ENCODE measurements at regions not wholly inside any gene's neighbourhood (a gene's known extent, or its start where the extent isn't known, plus 50 kb on each side); places are given as distances from the start of the nearest gene placed in this dataset.

- DNase-seq, result no peak
These were observed 444.1 kb upstream of the TLE4 start for GRCh38 chr9:79127661-79128060.

DNA sequence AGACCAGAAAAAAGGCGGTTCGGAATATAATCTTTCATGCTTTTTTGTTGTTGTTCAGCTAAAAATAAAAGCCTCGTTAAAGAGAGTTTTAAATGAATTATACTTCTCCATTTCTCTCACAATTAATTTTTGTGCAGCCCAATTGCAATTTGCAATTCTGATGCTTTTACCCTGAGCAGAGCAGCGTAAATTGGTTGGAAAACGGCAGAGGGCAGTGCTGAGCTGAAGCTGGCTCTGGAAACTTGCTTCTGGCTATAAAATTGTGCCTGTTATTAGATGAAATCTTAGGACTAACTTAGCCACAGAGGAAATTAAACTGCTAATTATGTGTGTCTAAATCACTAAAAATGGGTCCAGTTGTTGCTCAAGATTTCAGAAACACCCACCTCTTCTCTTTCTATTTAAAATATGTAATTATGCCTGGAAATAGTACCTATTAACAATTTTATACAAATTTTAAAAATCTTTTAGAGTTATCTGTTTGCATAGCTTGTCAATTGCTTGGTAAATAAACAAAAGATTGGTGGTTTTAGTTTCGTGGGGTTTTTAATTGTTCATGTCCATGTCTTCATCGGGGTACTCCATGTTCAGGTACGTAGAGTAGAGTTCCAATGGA is 441.8 kb upstream of the TLE4 start:
- DNase-seq, result no peak

DNA sequence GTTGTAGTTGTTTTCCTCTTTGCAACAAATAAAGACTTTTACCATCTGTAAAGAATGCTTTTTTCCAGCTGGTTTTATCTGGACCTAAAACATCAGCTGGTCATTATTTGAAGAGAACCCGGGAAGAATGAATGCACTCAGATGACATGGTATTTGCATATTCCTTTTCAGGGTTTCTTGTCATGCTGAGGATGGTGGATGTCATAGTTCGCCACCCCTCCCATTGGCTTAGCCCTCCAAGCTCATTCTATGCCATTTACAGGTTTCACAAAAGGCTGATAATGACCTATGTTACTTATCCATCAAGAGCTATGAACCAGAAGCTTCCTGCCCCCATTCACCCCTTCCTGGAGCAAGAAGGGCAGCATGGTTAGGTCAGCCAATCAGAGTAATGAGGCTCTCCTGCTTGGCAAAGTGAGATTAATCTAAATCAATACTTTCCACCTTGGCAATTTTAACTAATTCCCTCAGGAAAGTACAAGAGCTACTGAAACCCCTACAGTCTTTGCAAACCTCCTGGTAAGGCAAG is 440.5 kb upstream of the TLE4 start:
- DNase-seq, result no peak

GRCh38 chr9:79131824-79132377 is 439.9 kb upstream of the TLE4 start:
- no peak for DNase-seq

- DNase-seq, result no peak
These were observed 437.1 kb upstream of the TLE4 start for GRCh38 chr9:79134654-79135053.

GRCh38 chr9:79135681-79136415 is 435.9 kb upstream of the TLE4 start:
- DNase-seq, result no peak

DNA sequence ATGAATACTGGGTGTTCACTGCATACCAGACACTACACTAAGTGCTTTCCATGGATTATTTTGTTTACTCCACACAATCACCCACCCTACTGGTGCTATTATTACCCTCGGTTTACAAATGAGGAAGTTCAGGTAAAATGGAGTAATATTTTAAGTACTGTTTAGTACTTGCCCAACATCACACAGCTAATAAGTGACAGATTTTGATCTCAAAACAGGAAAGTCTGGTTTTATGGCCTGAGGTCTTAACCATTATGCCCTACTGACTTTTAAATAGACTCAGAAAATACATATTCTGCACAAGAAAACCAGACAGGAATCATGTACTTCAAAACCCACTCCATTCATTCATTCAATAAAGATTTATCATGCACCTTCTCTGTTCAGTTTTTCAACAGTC is 431.0 kb upstream of the TLE4 start:
- DNase-seq, result no peak

GRCh38 chr9:79143211-79143610 is 428.6 kb upstream of the TLE4 start:
- no peak for DNase-seq

DNA sequence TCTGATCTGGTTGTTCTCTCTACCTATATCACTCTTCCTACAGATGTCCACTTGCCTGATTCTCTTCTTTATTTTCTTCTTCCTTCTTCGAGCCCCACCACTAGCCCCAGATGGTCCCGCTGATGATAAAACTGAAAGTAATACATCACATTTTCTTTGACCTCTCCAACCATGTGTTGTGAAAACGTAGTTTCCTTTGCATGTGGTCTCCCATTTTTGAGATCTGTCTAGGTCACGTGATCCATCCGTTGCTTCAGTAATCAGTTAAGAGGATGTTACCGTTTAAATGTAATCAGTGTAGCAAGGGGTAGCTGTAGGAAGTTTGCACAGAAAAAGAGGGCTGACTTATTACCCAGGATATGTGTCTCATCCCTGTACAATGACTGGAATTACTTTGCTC is 426.3 kb upstream of the TLE4 start:
- no peak for DNase-seq

- no peak for DNase-seq
These were observed 422.2 kb upstream of the TLE4 start for GRCh38 chr9:79149585-79149984.

DNA sequence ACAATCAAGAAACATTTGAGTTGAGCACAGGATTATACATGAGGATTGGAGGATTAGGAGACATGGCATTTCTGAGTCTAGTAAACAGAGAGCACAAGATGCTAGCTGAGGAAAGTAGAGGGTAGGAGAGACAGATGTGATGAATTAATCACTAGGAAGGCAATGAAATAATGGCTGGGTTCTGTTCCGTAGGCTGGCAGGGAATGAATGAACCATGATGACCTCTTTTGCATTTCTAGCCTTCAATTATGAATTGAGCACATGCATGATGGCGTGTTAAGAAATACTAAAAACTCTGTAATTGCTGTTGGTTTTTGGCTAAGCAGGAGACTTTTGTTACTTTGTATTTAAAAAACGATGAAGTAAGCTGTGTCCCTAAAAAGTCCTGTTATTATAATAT is 420.0 kb upstream of the TLE4 start:
- DNase-seq, result no peak

DNA sequence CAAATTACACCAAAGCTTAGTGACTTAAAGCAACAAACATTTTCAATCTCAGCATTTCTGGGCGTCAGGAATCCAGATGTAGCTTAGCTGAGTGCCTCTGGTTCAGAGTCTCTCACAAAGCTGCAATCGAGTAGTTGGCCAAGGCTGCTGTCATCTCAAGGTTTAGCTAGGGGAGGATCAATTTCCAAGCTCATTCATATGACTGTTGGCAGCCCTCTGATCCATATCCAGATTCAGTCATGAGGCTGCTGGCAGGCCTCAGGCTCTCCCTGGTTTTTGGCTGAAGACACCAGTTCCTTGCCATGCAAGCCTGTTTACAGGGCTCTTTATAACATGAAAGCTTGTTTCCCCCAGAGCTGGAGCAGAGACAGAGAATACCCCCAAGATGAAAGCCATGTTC is 419.5 kb upstream of the TLE4 start:
- DNase-seq, result no peak

DNA sequence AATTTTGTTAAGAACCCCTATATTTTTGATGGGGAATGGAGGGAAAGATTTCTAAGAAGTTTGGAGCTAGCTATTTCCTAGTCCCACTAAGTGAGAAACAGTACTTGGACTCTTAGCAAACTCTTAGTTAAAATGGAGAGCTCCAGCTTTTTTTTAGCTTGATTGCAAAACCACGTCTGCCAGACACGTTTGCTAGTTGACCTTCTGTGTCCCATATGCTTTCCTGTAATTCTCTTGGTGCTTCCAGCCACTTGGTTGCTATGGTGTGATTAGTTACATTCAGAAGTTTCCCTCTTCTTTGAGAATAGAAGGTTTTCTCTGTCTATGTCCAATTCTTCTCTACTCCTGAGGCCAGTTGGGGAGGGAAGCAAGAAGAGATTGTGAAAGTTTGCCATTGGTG is 417.0 kb upstream of the TLE4 start:
- no peak for DNase-seq

GRCh38 chr9:79155308-79155707 is 416.5 kb upstream of the TLE4 start:
- no peak for DNase-seq

GRCh38 chr9:79163544-79163943 is 408.2 kb upstream of the TLE4 start:
- no peak for DNase-seq

DNA sequence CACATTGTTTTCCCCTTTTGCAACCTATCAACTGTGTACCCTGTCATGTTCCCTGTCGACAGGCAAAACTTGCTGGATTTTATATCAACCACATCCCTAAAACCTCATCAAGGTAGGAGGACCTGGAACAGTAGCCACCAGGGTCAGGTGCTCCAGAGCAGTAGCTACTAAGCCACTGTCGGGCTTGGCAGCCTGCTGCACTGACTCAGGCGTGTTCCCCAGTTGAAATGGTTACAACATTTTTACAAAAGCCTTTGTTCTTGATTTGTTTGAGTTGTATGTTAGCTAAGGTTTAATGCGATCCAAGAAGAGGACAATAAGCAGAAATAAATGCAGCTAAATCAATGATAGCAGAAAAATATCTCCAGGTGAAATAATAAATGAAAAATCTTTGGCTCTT is 407.4 kb upstream of the TLE4 start:
- DNase-seq, result no peak

DNA sequence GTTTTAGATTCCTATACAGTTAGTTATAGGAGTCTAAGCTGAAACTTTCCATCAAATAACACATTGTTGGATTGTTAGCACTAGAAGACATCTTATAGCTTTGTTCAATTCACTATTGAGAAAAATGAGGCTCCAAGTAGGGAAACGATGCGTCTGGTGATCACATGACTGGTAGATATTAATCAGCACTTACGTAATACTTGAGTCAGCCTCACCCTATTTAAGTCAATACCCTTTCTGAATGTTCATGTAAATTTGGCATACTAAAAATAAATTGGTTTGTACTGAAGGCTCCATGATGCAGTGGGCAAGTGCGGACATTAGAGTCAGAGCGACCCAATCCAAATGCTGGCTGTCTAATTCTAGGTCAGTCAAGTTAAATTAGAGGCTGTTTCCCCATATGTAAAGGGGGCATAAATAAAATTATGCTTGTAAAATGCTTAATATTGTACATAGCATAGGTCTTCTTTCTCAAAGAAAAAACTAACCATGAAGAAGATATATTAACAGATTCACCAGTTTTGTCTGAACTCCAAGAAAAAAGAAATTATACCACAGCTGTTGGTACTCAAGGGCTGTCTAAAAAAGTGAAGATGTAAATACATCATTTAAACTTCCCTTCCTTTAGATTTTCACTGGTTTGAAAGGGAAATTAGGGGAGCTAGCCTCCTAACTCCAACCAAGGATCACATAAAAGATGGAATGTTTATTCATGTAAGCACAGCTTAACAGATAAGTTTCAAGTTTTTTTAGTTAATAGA is 406.6 kb upstream of the TLE4 start:
- no peak for DNase-seq

DNA sequence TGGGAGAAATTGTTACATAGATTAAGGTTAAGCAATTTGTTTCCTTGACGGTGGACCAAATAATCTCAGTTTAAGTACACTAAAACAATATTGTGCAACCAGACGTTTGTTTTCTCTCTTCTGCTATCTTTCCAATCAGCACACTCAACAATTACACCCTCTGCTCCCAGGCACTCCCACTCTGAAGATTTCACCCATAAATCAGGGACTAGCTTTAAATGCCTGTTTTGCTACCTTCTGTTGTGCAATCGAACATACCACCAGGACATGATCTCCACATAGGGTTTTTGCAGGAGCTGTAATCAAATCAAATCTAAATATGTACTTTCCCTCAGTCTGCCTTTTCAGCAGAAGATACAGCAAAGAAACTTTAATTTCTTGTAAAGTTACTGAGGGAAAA is 405.8 kb upstream of the TLE4 start:
- no peak for DNase-seq

DNA sequence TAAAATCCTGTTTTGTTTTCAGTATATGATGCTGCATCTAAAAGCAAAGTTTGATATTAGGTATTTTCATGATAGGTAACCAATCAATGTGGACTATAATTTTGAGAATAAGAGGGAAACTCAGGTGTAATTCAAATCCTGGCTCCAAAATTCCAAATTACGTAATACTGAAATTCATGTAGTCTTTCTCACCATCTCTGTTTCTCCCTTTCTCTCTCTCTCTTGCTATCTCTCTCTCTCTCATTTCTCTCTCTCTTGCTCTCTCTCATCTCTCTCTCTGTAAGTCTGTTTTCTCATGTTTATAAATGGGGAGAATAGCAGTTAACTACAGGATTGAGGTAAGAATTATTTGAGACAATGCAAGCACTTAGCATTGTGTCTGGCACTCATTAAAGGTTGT is 401.1 kb upstream of the TLE4 start:
- DNase-seq, result no peak

- no peak for DNase-seq
These were observed 397.8 kb upstream of the TLE4 start for GRCh38 chr9:79173932-79174331.

GRCh38 chr9:79176014-79176697 is 395.6 kb upstream of the TLE4 start:
- DNase-seq, result no peak

GRCh38 chr9:79184831-79185230 is 386.9 kb upstream of the TLE4 start:
- no peak for DNase-seq

DNA sequence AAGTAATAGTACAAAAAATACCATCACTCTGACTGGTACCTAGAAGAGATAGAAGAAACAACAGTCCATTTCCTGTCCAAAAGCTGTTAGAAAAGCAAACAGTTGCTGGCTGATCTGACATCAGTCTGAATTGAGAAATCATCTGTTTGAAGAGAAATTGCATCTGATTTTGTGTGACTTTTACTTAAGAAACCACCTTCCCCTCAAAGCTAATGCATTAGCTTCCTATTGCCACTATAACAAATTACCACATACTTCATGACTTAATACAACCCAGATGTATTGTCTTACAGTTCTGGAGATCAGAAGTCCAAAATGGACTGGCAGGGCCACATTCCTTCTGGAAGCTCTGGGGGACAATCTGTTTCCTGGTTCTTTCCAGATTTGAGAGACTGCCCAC is 385.9 kb upstream of the TLE4 start:
- DNase-seq, result no peak
